Central memory CD8-positive, alpha-beta T cell (primary cell): ENCODE measurements at regions not wholly inside any gene's neighbourhood (a gene's known extent, or its start where the extent isn't known, plus 50 kb on each side); places are given as distances from the start of the nearest gene placed in this dataset.

ENCODE experiments used
- ATAC-seq: fragments of 150-1000 bp; cut with Tn5 transposase; replicated peaks from 2 replicates; pipeline ENCODE4 v1.10.0; 2022; ENCODE audit warnings: mild to moderate bottlenecking, moderate FRiP score, moderate number of reproducible peaks; ENCODE audit not compliant: poor library complexity, severe bottlenecking; ENCODE audit errors: extremely low read depth
- DNase-seq, 2 donors: peaks; one replicate each; pipeline ENCODE4 v3.0.0; 2021; ENCODE audit warnings: low spot score in 2 of 2
- H3K27ac Mint-ChIP-seq: one replicate; pipeline ENCODE4 v1.8.0; 2022; ENCODE audit warnings: low read depth, mild to moderate bottlenecking, moderate library complexity, mixed read lengths
- H3K27me3 Mint-ChIP-seq: one replicate; pipeline ENCODE4 v1.8.0; 2022; ENCODE audit warnings: mixed read lengths
- H3K36me3 Mint-ChIP-seq: one replicate; pipeline ENCODE4 v1.8.0; 2022; ENCODE audit warnings: mild to moderate bottlenecking, moderate library complexity, mixed read lengths; ENCODE audit not compliant: insufficient read depth
- H3K4me1 Mint-ChIP-seq: one replicate; pipeline ENCODE4 v1.8.0; 2022; ENCODE audit warnings: mixed read lengths
- H3K4me3 Mint-ChIP-seq: one replicate; pipeline ENCODE4 v1.8.0; 2022; ENCODE audit warnings: mild to moderate bottlenecking, moderate library complexity, mixed read lengths
- H3K9me3 Mint-ChIP-seq: one replicate; pipeline ENCODE4 v1.8.0; 2022; ENCODE audit warnings: mixed read lengths

DNA sequence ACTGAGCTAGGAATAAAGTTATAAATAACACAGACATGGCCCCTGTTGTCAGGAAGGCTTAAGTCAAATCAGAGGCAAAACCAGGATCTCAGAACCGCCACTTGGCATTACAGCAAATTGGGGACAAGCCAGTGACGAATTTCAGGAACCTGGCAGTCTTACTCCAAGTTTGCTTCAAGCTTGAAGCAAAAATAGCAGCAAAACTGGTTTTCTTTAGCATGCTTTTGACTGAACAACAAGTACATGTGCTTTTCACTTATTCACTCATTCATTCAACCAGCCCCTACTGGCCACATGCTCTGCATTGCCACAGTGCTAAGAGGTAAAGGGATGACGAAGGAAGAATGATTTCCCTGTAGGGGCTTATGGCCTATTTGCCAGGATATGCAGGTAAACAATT lies 253.9 kb upstream of the PPARGC1A start:
- H3K4me3 Mint-ChIP-seq: no peak overlapping the region
- ATAC-seq (no peak), DNase-seq (no peak)
- no peaks in the 10 kb centered on the region for H3K4me1 Mint-ChIP-seq
- H3K27me3 Mint-ChIP-seq: no peaks in the 10 kb centered on the region
- peaks cover 2% of the 10 kb centered on the region for H3K36me3 Mint-ChIP-seq
- H3K27ac Mint-ChIP-seq: no peak overlapping the region
- H3K9me3 Mint-ChIP-seq: peaks cover 6% of the 10 kb centered on the region

DNA sequence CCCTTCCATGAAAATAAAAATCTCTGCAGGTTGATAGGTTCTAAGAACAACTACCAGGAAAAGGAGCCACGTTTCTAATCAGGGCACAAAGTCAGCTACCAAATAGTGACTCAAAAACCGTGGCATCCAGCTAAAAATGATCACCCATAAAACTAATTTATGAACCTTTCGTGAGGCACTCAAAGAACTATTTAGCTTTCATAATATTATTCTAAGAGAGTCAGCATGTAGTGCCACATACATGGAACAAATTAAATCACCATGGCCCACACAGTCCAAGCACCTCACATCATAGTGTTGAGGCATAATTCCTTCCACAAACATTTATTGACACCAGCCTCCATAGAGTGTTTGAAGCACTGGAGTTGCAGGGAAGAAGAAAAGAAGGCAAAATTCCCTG lies 252.0 kb upstream of the PPARGC1A start:
- Mint-ChIP-seq H3K27ac (no peak overlapping the region), H3K4me1 (no peaks in the 10 kb centered on the region), H3K36me3 (no peaks in the 10 kb centered on the region), H3K4me3 (no peak overlapping the region), H3K27me3 (no peaks in the 10 kb centered on the region), H3K9me3 (peaks cover 6% of the 10 kb centered on the region)
- DNase-seq: no peak
- ATAC-seq: no peak

- ATAC-seq (no peak), DNase-seq (no peak)
- no peaks in the 10 kb centered on the region for H3K36me3 Mint-ChIP-seq
- no peaks in the 10 kb centered on the region for H3K4me1 Mint-ChIP-seq
- H3K27ac Mint-ChIP-seq: no peak overlapping the region
- no peak overlapping the region for H3K4me3 Mint-ChIP-seq
- peaks cover 6% of the 10 kb centered on the region for H3K9me3 Mint-ChIP-seq
- H3K27me3 Mint-ChIP-seq: no peaks in the 10 kb centered on the region
These were observed 251.0 kb upstream of the PPARGC1A start for GRCh38 chr4:24140892-24141291.

GRCh38 chr4:24137671-24138601 lies 248.1 kb upstream of the PPARGC1A start:
- no peak for DNase-seq
- Mint-ChIP-seq H3K4me3 (no peak overlapping the region), H3K27me3 (no peaks in the 10 kb centered on the region), H3K9me3 (no peaks in the 10 kb centered on the region), H3K36me3 (no peaks in the 10 kb centered on the region), H3K4me1 (no peaks in the 10 kb centered on the region), H3K27ac (no peak overlapping the region)
- no peak for ATAC-seq

DNA sequence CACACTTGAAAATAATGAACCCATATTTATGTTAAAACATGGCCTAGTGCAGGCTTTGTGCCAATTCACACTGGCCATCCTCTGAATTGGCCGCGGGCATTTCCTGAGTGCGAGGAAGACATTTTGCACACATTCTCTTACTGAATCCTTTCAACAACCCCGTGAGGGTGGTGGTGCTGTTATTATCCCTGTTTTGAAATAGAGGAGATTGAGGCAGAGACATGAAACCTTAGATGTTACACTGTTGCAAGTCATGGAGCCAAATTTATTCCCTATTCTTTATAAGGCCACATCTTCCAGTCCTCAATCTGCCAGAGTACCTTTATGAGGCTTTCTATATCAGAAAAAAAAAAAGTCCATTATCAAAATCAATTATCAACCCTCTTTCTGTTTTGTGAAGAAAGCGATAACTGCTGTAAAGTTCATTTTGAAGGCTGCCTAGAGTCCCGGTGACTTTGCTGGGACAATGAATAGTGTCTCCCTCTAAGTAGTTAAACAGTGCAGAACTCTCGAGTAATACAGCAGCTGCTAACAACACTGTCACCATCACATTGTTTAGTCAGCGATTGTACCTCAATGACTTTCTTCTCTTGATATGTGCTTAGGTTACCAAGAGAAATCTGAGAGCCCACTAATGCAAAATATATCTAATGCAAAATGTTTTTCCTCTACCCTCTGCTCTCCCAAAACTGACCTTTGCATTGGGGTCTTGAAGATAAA lies 242.3 kb upstream of the PPARGC1A start:
- Mint-ChIP-seq H3K36me3 (no peaks in the 10 kb centered on the region), H3K4me3 (no peak overlapping the region), H3K9me3 (peaks cover 7% of the 10 kb centered on the region), H3K27me3 (no peaks in the 10 kb centered on the region), H3K4me1 (no peaks in the 10 kb centered on the region), H3K27ac (no peak overlapping the region)
- DNase-seq: no peak
- no peak for ATAC-seq

- H3K36me3 Mint-ChIP-seq: no peaks in the 10 kb centered on the region
- H3K27me3 Mint-ChIP-seq: no peaks in the 10 kb centered on the region
- ATAC-seq (no peak), DNase-seq (no peak)
- no peak overlapping the region for H3K27ac Mint-ChIP-seq
- no peak overlapping the region for H3K4me3 Mint-ChIP-seq
- H3K4me1 Mint-ChIP-seq: no peaks in the 10 kb centered on the region
- peaks cover 7% of the 10 kb centered on the region for H3K9me3 Mint-ChIP-seq
These were observed 240.8 kb upstream of the PPARGC1A start for GRCh38 chr4:24130637-24131036.

GRCh38 chr4:24126776-24127175 lies 236.9 kb upstream of the PPARGC1A start:
- Mint-ChIP-seq H3K27ac (no peak overlapping the region), H3K27me3 (no peaks in the 10 kb centered on the region), H3K4me3 (no peak overlapping the region), H3K36me3 (no peaks in the 10 kb centered on the region), H3K4me1 (no peaks in the 10 kb centered on the region), H3K9me3 (peaks cover 15% of the 10 kb centered on the region)
- ATAC-seq (no peak), DNase-seq (no peak)

GRCh38 chr4:24121395-24122175 lies 231.7 kb upstream of the PPARGC1A start:
- H3K4me3 Mint-ChIP-seq: no peak overlapping the region
- peaks cover 11% of the 10 kb centered on the region for H3K9me3 Mint-ChIP-seq
- DNase-seq (no peak), ATAC-seq (no peak)
- H3K27ac Mint-ChIP-seq: no peak overlapping the region
- H3K36me3 Mint-ChIP-seq: no peaks in the 10 kb centered on the region
- H3K4me1 Mint-ChIP-seq: no peaks in the 10 kb centered on the region
- H3K27me3 Mint-ChIP-seq: no peaks in the 10 kb centered on the region

- no peaks in the 10 kb centered on the region for H3K27me3 Mint-ChIP-seq
- no peak overlapping the region for H3K4me3 Mint-ChIP-seq
- H3K36me3 Mint-ChIP-seq: no peaks in the 10 kb centered on the region
- H3K9me3 Mint-ChIP-seq: peaks cover 14% of the 10 kb centered on the region
- no peak overlapping the region for H3K27ac Mint-ChIP-seq
- DNase-seq (no peak), ATAC-seq (no peak)
- H3K4me1 Mint-ChIP-seq: no peaks in the 10 kb centered on the region
These were observed 228.1 kb upstream of the PPARGC1A start for GRCh38 chr4:24117975-24118374.

DNA sequence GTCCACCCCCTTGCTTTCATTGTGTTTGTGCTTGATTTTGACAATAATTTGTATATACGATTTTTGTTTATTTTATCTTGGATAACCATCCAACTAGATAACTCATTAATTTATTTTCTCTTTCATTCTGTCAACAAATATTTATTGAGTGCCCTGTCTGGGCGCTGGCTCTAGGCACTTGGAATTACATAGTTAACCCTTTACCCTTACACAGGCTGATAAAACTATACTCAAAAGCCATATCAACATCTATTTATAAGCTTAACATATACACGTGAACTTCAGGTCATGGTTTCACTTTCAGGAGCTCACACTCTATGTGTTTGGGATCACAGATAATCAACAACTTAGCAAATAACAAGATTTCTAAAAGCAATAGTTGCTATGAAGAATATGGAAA lies 226.3 kb upstream of the PPARGC1A start:
- ATAC-seq (no peak), DNase-seq (no peak)
- Mint-ChIP-seq H3K4me3 (no peak overlapping the region), H3K9me3 (peaks cover 14% of the 10 kb centered on the region), H3K27me3 (no peaks in the 10 kb centered on the region), H3K36me3 (no peaks in the 10 kb centered on the region), H3K27ac (no peak overlapping the region), H3K4me1 (no peaks in the 10 kb centered on the region)

GRCh38 chr4:24114919-24115500 lies 225.2 kb upstream of the PPARGC1A start:
- DNase-seq (no peak), ATAC-seq (no peak)
- no peaks in the 10 kb centered on the region for H3K36me3 Mint-ChIP-seq
- peaks cover 14% of the 10 kb centered on the region for H3K9me3 Mint-ChIP-seq
- no peak overlapping the region for H3K27ac Mint-ChIP-seq
- no peaks in the 10 kb centered on the region for H3K27me3 Mint-ChIP-seq
- H3K4me1 Mint-ChIP-seq: no peaks in the 10 kb centered on the region
- no peak overlapping the region for H3K4me3 Mint-ChIP-seq

DNA sequence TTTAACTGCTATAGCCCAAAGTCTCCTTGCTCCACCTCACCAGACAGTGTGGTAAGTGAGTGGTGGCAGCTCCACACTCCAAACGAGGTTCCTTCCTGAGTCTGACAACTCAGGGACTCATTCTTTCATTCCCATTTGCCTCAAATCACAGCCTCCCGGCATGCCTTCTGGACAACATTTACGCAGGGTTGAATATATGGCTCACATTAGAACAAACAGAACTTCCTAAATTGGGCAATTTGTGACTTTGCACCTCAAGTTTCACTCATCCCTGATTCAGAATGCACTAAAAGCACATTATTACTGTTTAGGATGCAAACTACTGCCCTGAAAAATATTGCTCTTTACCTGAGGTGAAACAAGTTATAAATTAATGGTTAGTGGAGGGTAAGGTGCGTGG lies 224.6 kb upstream of the PPARGC1A start:
- no peaks in the 10 kb centered on the region for H3K4me1 Mint-ChIP-seq
- no peak for DNase-seq
- no peak overlapping the region for H3K27ac Mint-ChIP-seq
- H3K4me3 Mint-ChIP-seq: no peak overlapping the region
- peaks cover 14% of the 10 kb centered on the region for H3K9me3 Mint-ChIP-seq
- no peaks in the 10 kb centered on the region for H3K27me3 Mint-ChIP-seq
- no peaks in the 10 kb centered on the region for H3K36me3 Mint-ChIP-seq
- no peak for ATAC-seq
